Fibroblast of the aortic adventitia (primary cell): ENCODE measurements at regions not wholly inside any gene's neighbourhood (a gene's known extent, or its start where the extent isn't known, plus 50 kb on each side); places are given as distances from the start of the nearest gene placed in this dataset.

Experiments
- DNase-seq: peaks from one replicate; pipeline ENCODE4 v3.0.0-alpha.2; 2010; ENCODE audit warnings: low read depth
- H3K4me3 ChIP-seq: 2 replicates; pipeline ENCODE4 v1.5.1; 2011; ENCODE audit warnings: low read depth, mild to moderate bottlenecking, control low read depth, low read length, moderate library complexity
- CTCF ChIP-seq: IDR thresholded peaks from 2 replicates; pipeline ENCODE4 v1.5.1; 2011; ENCODE audit warnings: mild to moderate bottlenecking, low read length, control low read depth, inconsistent platforms; ENCODE audit not compliant: insufficient read depth

GRCh38 chr2:5959836-5960820, 267.9 kb downstream of the SOX11 start:
- DNase-seq = no peak

GRCh38 chr2:5967506-5967905, 275.3 kb downstream of the SOX11 start:
- DNase-seq = no peak
- no peak for TF ChIP-seq CTCF
- no peak overlapping the region for H3K4me3 ChIP-seq

More at GRCh38 chr2:5959836-5960820, 267.9 kb downstream of the SOX11 start:
- no peak overlapping the region for H3K4me3 ChIP-seq
- TF ChIP-seq CTCF = no peak

GRCh38 chr2:5969303-5969702, 277.1 kb downstream of the SOX11 start:
- no peak overlapping the region for H3K4me3 ChIP-seq
- no peak for DNase-seq
- TF ChIP-seq CTCF = no peak

- no peak overlapping the region for H3K4me3 ChIP-seq
- no peak for DNase-seq
- no peak for TF ChIP-seq CTCF
Measured at GRCh38 chr2:5970347-5970746, 278.2 kb downstream of the SOX11 start.

- no peak for TF ChIP-seq CTCF
- no peak overlapping the region for H3K4me3 ChIP-seq
- no peak for DNase-seq
Measured at GRCh38 chr2:5974477-5974876, 282.3 kb downstream of the SOX11 start.

GRCh38 chr2:5975401-5975800, 283.2 kb downstream of the SOX11 start:
- no peak for TF ChIP-seq CTCF
- DNase-seq = no peak
- no peak overlapping the region for H3K4me3 ChIP-seq
